NCI-H128 (cell line): ENCODE measurements at regions not wholly inside any gene's neighbourhood (a gene's known extent, or its start where the extent isn't known, plus 50 kb on each side); places are given as distances from the start of the nearest gene placed in this dataset.

ENCODE experiments used
- DNase-seq: peaks from one replicate; lab custom pipeline; 2025; ENCODE audit not compliant: unreplicated experiment; lab: John Stamatoyannopoulos, UW

DNA sequence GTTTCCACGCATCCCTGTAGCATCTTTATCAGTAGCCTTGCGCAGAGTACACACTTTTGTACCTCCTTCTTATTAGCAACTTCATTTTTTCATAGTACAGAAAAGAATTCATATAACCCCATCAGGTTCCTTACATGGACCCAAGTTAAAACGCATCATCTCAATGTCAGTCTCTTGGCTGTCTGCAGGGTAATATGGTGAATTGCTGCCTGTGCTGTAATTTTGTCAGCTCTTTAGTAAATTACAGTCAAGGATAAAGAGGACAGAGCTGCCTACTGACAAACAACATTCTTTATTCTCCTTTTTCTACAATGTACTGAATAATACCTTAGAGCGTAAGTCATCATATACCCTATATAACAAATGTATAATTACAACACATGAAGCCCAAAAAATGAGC lies 222.5 kb downstream of the MRPL39 start:
- no peak for DNase-seq

DNA sequence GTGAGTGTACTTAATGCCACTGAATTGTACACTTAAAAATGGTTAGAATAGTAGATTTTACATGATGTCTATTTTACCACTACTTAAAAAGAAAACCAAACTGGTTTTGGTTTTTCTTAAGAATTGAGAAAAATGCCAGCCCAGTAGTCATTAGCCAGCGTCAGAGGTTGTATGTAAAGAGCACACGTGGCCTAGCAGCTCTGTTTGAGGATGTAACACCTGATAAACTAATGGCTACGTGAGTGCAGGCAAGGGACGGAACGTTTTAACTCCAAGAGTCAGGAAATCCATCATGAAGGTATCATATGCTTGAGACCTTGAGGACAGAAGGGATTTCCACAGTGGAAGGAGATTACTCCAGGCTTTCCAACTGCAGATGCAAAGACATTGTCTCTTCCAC lies 223.7 kb downstream of the MRPL39 start:
- DNase-seq: no peak

DNA sequence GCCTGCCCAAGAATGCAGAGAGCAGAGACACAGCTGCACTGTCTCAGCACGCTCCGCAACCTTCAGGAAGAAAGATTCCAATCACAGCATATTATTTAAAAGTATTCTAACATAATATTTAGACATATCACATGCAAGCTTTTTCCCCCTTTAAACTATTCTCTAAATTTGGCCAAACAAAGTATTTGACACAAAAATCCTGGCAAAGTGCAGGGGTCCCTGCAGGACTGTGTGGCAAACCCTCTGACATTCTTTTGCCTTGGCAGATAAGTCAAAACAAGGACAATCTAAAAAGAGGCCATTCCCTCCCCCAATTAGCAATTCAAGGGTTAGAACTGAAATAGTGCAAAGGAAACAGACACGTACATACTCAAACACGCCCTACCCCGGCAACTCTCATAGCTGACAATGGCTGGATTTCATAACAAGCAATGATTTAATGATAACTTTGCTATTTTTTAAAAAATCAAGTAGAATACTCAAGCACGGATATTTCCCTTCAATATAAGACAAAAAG lies 225.3 kb downstream of the MRPL39 start:
- no peak for DNase-seq

DNA sequence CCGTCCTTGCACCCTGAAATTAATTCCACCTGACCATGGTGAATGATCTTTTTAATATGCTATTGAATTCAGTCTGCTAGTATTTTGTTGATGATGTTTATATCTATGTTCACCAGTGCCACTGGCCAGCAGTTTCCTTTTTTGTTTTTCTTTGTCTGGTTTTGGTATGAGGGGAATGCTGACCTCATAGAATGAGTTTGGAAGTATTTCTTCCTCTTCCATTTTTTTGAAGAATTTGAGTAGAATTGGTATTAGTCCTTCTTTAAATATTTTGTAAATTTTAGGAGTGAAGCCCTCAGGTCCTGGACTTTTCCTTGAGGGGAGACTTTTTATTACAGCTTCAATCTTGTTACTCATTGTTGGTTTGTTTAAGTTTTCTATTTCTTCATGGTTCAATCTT lies 231.6 kb downstream of the MRPL39 start:
- DNase-seq: no peak

DNA sequence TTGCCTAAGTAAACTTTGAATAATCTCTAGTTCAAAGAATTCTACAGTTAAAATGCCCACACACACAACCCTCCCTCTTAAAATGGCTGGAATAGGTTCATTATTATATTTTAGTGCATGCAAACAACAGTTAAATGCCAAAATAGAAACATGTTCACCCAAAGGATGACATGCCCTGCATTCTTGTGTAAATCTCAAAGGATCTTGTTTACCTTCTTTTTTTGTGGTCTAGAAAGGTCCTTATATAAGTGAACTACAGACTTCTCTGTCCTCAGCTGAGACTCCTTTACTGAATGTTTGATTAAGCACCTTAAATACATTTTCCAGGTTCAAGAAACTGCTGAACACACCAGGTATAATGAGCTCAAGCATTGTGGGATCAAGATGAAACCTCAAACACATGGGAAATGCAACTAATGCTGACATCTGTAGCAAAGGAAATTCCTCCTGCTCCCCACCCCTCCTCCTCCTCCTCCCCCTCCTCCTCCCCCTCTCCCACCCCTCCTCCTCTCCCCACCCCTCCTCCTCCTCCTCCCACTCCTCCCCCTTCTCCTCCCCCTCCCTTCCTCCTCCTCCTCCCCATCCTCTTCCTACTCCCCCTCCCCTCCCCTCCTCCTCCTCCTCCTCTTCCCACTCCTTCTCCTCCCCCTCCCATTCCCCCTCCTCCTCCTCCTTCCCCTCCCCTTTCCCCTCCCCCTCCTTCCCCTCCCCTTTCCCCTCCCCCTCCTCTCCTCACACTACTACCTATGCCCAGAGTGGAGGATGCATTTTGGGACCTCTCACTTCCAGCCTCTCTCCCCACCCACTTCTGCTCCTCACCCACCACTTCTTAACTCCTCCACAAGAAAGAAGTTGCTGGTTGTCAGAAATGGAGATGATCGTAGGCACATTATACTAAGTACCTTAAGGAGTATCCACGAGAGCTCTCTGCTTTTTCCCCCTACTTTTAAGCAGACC lies 233.9 kb downstream of the MRPL39 start:
- DNase-seq: no peak

DNA sequence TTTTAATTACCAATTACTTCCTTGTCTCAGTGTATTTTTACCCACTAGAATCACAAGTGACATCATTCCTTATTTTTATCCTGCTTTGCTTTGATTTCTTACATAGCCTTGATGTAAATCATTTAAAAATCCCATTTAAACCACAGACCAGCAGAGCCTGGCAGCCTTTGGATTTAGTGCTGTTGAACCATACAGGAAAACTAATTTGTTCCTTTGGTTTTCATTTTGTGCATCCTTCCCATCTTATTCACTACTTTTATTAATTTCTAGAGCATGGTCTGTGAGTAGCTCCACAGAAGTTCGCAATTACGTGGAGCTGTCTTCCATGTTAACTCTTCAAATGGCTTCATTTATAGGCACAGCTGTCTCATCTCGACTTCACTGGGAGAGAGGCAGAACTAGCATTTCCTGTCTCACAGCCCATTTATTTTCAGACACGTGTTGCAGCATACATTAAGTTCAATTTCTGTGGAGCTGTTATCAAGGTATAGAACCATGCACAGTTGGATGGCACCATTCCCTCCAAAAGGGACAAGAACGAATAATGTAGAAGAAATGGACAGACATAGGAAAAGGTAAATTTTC lies 235.3 kb downstream of the MRPL39 start:
- no peak for DNase-seq

- DNase-seq: no peak
Observed at GRCh38 chr21:25370311-25370744, 237.0 kb downstream of the MRPL39 start.

DNA sequence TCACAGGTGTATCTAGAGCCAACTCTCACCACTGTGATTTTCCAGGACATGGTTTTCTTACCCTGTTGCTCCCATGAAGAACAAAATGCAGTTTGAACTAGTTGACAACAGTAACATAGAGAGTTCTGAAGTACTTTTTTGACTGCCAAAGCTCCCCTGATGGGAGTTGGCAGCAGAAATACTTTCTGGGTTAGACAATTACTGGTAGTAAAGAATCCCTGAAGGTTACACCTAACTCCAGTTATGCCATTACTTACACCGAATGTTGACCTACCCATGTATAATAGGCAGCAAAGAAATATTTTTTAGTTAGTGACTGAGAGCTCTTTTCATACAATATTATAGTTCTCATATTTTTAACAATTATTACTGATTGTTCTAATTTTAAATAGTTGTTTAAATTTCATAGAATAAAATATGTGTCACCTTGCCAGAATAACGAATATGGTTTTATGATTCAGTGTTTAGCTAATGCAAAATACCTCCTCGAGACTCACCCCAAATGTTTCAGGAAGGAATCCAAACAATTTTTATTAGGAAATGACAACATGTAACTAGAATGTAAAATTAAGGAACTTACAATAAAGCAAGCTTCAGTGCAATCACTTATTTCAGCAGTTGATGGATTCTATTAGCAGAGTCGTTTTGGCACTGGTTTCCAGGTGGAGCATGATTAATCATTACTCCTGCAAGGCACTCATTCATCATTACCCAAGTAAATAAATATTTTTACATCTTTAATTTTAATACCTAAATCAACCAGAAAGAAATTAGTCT lies 237.6 kb downstream of the MRPL39 start:
- no peak for DNase-seq

GRCh38 chr21:25368531-25368930 lies 238.8 kb downstream of the MRPL39 start:
- DNase-seq: no peak

DNA sequence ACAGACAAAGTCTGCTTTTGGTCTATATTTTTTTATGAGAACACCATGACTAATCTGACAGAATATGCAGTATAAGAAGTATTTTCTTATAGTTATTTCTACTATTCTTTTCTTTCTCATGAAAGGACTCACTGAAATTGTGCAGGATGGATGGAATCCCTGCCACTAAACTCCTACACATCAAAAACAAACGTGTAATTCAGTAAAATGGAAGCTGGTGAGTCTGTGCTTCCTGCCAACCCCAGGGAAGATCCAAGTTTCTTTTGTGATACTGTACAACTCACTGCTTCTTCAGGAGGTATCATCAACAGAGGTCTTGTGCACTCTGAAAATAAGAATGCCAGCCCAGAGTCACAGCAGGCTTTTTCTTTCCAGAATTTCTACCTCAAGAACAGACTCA lies 241.2 kb downstream of the MRPL39 start:
- no peak for DNase-seq

GRCh38 chr21:25362375-25363267 lies 244.7 kb downstream of the MRPL39 start:
- DNase-seq: no peak

- DNase-seq: no peak
Observed at GRCh38 chr21:25361765-25362164, 245.5 kb downstream of the MRPL39 start.

GRCh38 chr21:25361097-25361496 lies 246.2 kb downstream of the MRPL39 start:
- no peak for DNase-seq

- DNase-seq: no peak
Observed at GRCh38 chr21:25360593-25360992, 246.7 kb downstream of the MRPL39 start.

GRCh38 chr21:25359724-25360123 lies 247.6 kb downstream of the MRPL39 start:
- DNase-seq: no peak

- DNase-seq: no peak
Observed at GRCh38 chr21:25350056-25350455, 257.2 kb downstream of the MRPL39 start.

- DNase-seq: no peak
Observed at GRCh38 chr21:25343774-25344545, 263.3 kb downstream of the MRPL39 start.

DNA sequence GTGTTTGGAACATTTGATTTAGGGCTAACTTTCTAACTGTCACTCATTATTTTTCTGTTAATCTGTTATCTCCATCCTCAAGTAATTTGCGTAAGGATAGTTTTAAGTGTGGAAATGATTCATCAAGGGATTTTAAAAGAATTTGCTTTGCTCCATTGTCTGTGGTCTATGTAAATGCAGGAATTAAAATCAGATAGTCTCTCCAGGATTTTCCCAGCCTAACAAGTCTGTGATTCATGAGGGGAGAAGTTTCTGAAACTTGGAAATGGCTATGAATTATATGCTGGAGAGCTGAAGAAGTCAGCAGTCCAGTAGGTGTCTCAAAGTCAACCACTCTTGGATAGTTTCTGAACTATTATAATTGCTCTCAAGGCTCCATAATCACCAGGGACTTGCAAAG lies 264.5 kb downstream of the MRPL39 start:
- no peak for DNase-seq

GRCh38 chr21:25341981-25342380 lies 265.3 kb downstream of the MRPL39 start:
- no peak for DNase-seq

DNA sequence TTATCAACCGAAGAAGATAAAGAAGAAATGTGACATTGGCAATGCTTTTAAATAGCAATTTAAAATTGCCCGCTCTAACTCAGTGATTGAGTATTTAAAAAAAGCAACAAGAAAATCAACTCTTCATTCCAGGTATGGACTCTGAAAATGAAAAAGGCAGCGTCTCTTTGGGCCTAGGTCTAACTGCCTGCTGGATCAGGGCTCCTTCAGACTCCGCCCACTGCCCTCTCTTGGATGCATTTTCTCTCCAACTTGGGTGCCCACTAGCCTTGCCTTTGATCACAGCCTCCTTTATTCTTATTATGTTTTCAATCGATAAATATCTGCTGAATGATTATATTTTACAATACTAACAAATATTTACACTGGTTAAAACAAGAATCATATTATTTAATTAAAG lies 268.9 kb downstream of the MRPL39 start:
- DNase-seq: no peak
